Left lobe of liver (tissue), 2 donors: ENCODE measurements at regions not wholly inside any gene's neighbourhood (a gene's known extent, or its start where the extent isn't known, plus 50 kb on each side); places are given as distances from the start of the nearest gene placed in this dataset.
"Not testable (repeated sequence)": the region's sequence is repeated elsewhere in the genome, so short reads cannot be mapped to it uniquely, and the experiment has no call there.

Experiments
- ATAC-seq: fragments of 200-7000 bp; cut with Tn5 transposase; one replicate; pipeline ENCODE4 v1.9.1; 2020; ENCODE audit warnings: mild to moderate bottlenecking, moderate library complexity
- DNase-seq: peaks from one replicate; pipeline ENCODE4 v3.0.0-alpha.2; 2020; ENCODE audit warnings: low spot score
- donor health status: DM: no; HTN: no; CAD: no; lungs with moderate emphysema.
- donor health status: DM: no; HTN: yes; CAD: no.

- DNase-seq, result no peak
- no peak for ATAC-seq
Observed at GRCh38 chr1:5768014-5768413, 224.2 kb downstream of the NPHP4 start.

- not testable (repeated sequence) for ATAC-seq, DNase-seq
Observed at GRCh38 chr1:5766996-5767395, 225.2 kb downstream of the NPHP4 start.

- ATAC-seq (no peak), DNase-seq (no peak)
Observed at GRCh38 chr1:5765997-5766913, 226.0 kb downstream of the NPHP4 start.

- ATAC-seq, result no peak
Observed at GRCh38 chr1:5765483-5765882, 226.7 kb downstream of the NPHP4 start.

GRCh38 chr1:5764959-5765358 lies 227.3 kb downstream of the NPHP4 start:
- DNase-seq (no peak), ATAC-seq (no peak)

More at GRCh38 chr1:5765483-5765882, 226.7 kb downstream of the NPHP4 start:
- DNase-seq, result no peak

GRCh38 chr1:5764464-5764863 lies 227.8 kb downstream of the NPHP4 start:
- DNase-seq (no peak), ATAC-seq (no peak)

- DNase-seq, result no peak
- ATAC-seq, result no peak
Observed at GRCh38 chr1:5763696-5764370, 228.4 kb downstream of the NPHP4 start.

GRCh38 chr1:5758859-5759578 lies 233.2 kb downstream of the NPHP4 start:
- no peak for DNase-seq
- ATAC-seq, result no peak

GRCh38 chr1:5758000-5758858 lies 234.0 kb downstream of the NPHP4 start:
- ATAC-seq (no peak), DNase-seq (no peak)

- no peak for ATAC-seq
Observed at GRCh38 chr1:5757187-5757805, 234.9 kb downstream of the NPHP4 start.

GRCh38 chr1:5756434-5757186 lies 235.6 kb downstream of the NPHP4 start:
- DNase-seq (no peak), ATAC-seq (no peak)

More at GRCh38 chr1:5757187-5757805, 234.9 kb downstream of the NPHP4 start:
- no peak for DNase-seq

- no peak for ATAC-seq
- DNase-seq, result no peak
Observed at GRCh38 chr1:5755552-5756125, 236.6 kb downstream of the NPHP4 start.

- DNase-seq (no peak), ATAC-seq (no peak)
Observed at GRCh38 chr1:5754817-5755551, 237.2 kb downstream of the NPHP4 start.

GRCh38 chr1:5753549-5754421 lies 238.4 kb downstream of the NPHP4 start:
- ATAC-seq (no peak), DNase-seq (no peak)

- DNase-seq (no peak), ATAC-seq (no peak)
Observed at GRCh38 chr1:5752746-5753548, 239.3 kb downstream of the NPHP4 start.
